NT2/D1 (cell line): ENCODE measurements at regions not wholly inside any gene's neighbourhood (a gene's known extent, or its start where the extent isn't known, plus 50 kb on each side); places are given as distances from the start of the nearest gene placed in this dataset.
"Not testable (repeated sequence)": the region's sequence is repeated elsewhere in the genome, so short reads cannot be mapped to it uniquely, and the experiment has no call there.

Experiments
- SUZ12 ChIP-seq: IDR thresholded peaks from 2 replicates; pipeline ENCODE4 v1.6.1; 2011; ENCODE audit not compliant: insufficient read length, insufficient read depth; ENCODE audit errors: extremely low read depth
- YY1 ChIP-seq: IDR thresholded peaks from 2 replicates; pipeline ENCODE4 v1.6.1; 2011; ENCODE audit not compliant: insufficient read length, insufficient read depth
- ZNF274 ChIP-seq: IDR thresholded peaks from 2 replicates; pipeline ENCODE4 v1.6.1; 2011; ENCODE audit warnings: mild to moderate bottlenecking, low read depth, low read length

GRCh38 chr6:60843175-60843982 is 1442.6 kb downstream of the KHDRBS2 start:
- TF ChIP-seq YY1, ZNF274, SUZ12: not testable (repeated sequence)
